GDM1 (cell line): ENCODE measurements at regions not wholly inside any gene's neighbourhood (a gene's known extent, or its start where the extent isn't known, plus 50 kb on each side); places are given as distances from the start of the nearest gene placed in this dataset.

Source experiments
- DNase-seq: peaks from one replicate; lab custom pipeline; 2025; lab: John Stamatoyannopoulos, UW

- DNase-seq: no peak
These were observed 807.4 kb upstream of the ADGRL2 start for GRCh38 chr1:80993154-80993980.

GRCh38 chr1:80989455-80989854, 811.3 kb upstream of the ADGRL2 start:
- DNase-seq: no peak

GRCh38 chr1:80988926-80989325, 811.8 kb upstream of the ADGRL2 start:
- DNase-seq: no peak

GRCh38 chr1:80987824-80988223, 812.9 kb upstream of the ADGRL2 start:
- DNase-seq: no peak

- DNase-seq: no peak
These were observed 813.6 kb upstream of the ADGRL2 start for GRCh38 chr1:80987106-80987505.

GRCh38 chr1:80982831-80983230, 817.9 kb upstream of the ADGRL2 start:
- no peak for DNase-seq

GRCh38 chr1:80973101-80973500, 827.6 kb upstream of the ADGRL2 start:
- no peak for DNase-seq

- no peak for DNase-seq
These were observed 834.5 kb upstream of the ADGRL2 start for GRCh38 chr1:80966266-80966665.

GRCh38 chr1:80962564-80962963, 838.2 kb upstream of the ADGRL2 start:
- DNase-seq: no peak

- no peak for DNase-seq
These were observed 839.1 kb upstream of the ADGRL2 start for GRCh38 chr1:80961464-80962190.

- no peak for DNase-seq
These were observed 867.4 kb upstream of the ADGRL2 start for GRCh38 chr1:80933346-80933745.

- no peak for DNase-seq
These were observed 869.6 kb upstream of the ADGRL2 start for GRCh38 chr1:80931178-80931577.

- no peak for DNase-seq
These were observed 870.7 kb upstream of the ADGRL2 start for GRCh38 chr1:80929868-80930508.

GRCh38 chr1:80926531-80926930, 874.2 kb upstream of the ADGRL2 start:
- no peak for DNase-seq

- DNase-seq: no peak
These were observed 875.5 kb upstream of the ADGRL2 start for GRCh38 chr1:80925130-80925805.

- no peak for DNase-seq
These were observed 876.4 kb upstream of the ADGRL2 start for GRCh38 chr1:80924290-80924689.

GRCh38 chr1:80922906-80923305, 877.8 kb upstream of the ADGRL2 start:
- no peak for DNase-seq

GRCh38 chr1:80919426-80919825, 881.3 kb upstream of the ADGRL2 start:
- DNase-seq: no peak

- no peak for DNase-seq
These were observed 882.4 kb upstream of the ADGRL2 start for GRCh38 chr1:80918380-80918779.

- no peak for DNase-seq
These were observed 882.9 kb upstream of the ADGRL2 start for GRCh38 chr1:80917826-80918225.

- no peak for DNase-seq
These were observed 883.5 kb upstream of the ADGRL2 start for GRCh38 chr1:80917225-80917624.

- DNase-seq: no peak
These were observed 885.2 kb upstream of the ADGRL2 start for GRCh38 chr1:80915491-80915890.
